IPS DF 4.7 (cell line): ENCODE measurements at regions not wholly inside any gene's neighbourhood (a gene's known extent, or its start where the extent isn't known, plus 50 kb on each side); places are given as distances from the start of the nearest gene placed in this dataset.

ENCODE experiments used
- DNase-seq: peaks from one replicate; pipeline ENCODE4 v3.0.0-alpha.2; 2013; ENCODE audit warnings: low spot score; ENCODE audit errors: extremely low read depth

DNA sequence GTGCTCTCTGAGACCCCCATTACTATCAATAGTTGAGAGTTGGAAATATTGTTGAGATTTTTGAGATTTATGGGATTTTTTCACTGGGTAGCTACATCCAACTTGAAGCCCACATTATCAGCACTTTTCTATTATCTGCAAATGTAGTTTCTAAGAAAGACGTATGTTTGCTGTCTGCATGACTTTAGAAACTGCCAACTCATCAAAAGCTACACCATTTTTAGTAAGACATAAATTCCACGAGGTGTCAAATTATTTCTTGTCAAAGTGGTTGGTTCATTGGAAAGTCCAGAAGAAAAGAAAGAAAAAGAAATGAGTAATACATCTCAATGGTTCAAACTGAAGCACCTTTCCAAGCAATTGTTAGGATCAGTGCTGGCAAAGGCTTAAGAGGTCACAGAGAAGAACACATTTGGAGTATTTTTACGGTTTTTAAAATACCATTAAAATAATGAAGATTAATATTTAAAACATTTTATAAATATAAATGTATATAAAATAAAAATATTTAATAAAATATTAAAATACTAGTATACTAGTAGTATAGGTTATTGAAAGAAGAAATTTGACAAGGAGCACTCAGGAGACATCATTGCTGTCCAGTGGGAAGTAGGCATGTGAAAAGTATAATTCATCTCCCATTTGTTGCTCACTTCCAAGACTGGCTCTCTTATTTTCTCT, 463.5 kb downstream of the TAFA4 start:
- no peak for DNase-seq

DNA sequence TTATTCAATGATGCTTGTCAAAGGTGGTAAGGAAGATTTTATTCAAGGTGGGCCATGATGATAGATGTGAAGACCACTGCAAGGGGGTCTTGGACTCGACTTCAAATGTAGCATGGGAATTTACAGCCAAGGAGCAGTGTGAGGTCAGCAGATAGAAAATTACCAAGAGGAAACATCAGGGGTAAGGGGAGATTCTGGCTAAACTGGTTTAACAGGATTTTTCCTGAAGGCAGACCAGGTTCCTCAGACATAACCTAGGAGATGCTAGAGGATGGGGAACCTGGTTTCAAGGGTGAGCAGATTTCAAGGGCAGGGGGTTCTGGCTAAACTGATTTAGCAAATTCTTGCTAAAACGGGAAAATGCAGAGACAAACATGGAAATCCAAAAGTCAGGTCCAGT, 464.9 kb downstream of the TAFA4 start:
- peak; percentile 51 for DNase-seq

DNA sequence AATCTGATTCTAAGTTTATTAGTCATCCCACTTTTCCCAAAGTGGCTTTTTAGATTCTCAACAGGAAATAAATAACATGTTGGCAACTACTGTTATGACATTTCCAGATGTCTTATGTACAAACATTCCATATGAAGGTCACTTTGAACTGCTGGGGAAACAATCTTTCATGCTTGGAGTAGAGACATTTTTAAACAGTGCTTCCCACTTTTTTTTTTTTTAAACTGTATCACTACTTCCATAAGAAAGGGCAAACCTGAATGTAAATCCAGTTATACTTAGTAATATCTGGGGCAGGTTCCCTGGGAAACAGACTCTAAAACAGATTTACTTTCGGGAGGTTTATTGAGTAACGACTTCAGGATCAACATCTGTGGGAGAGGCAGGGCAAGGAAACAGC, 473.8 kb downstream of the TAFA4 start:
- no peak for DNase-seq

DNA sequence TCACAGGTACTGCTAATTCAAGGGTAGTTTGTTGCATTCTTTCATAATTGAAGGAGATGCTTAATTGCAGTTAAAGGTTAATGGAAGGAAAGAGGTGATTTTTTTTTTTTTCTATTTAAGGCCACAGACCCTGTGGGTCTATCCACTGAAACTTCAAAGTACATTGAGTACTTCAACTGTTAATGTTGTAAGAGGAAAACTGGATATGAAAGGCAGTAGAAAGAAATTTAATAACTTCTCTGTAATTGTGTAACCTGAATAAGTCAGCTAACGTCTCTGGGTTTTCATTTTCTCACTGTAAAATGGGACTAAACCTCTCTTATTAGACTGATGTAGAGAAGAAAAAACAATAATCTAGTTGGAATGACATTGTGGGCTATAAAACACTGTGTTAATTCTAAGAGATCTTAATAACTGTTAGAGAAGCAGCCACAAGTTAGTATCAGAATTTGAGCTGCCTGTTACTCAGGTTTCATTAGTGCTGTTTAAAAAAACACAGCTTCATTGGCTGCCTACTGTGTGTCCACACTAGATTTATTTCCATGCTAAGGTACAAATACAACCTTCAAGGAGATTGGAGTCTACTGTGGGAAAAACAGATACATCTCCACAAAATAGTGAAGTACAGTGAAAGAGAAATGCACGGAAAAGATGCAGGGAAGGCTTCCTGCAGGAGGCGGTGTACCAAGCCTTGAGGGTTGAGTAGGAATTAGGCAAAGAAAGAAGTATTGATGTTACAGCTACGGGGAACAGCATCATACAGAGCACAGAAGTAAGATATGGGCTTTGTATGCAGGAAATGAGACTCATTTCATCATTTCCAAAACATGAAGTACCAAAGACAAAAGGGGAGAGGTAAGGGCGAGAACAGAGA, 483.6 kb downstream of the TAFA4 start:
- DNase-seq = no peak

DNA sequence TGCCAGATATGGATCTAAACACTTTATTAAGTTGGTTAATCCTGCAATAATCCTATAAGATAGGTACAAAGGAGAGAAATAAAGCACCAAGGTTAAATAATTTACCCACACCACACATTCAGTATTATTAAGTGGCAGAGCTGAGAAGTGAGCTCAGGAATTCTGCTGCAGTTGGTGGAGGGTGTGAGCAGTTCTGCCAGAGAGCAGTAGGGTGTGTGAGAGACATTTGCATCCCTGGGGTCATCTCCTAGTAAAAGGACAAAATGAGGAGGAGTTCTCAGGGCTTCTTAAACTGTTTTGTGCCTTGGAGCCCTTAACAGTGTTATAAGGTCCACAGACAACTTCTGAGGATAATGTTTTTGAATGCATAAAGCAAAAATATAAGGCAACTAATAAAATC, 484.5 kb downstream of the TAFA4 start:
- DNase-seq = no peak

- DNase-seq = no peak
These were observed 491.3 kb downstream of the TAFA4 start for GRCh38 chr3:68441054-68441453.

GRCh38 chr3:68436619-68437401, 495.5 kb downstream of the TAFA4 start:
- DNase-seq = no peak

DNA sequence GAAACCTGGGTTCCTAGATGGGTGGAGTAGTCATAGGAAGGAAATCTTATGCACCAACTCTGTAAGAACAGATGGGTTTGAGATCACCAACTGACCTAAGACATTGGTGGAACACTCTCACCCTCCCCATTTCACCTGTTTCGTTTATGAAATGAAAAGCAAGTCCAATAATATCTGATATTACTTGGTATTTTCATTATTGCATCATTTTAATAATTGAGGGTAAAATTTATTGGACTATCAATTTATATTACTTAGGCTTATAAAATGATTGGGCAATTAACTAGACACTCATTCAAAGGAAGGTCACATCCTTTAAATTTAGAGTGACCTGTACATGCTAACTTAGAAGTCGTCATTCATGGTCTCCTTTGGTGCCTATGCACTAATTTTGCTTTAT, 503.9 kb downstream of the TAFA4 start:
- no peak for DNase-seq

DNA sequence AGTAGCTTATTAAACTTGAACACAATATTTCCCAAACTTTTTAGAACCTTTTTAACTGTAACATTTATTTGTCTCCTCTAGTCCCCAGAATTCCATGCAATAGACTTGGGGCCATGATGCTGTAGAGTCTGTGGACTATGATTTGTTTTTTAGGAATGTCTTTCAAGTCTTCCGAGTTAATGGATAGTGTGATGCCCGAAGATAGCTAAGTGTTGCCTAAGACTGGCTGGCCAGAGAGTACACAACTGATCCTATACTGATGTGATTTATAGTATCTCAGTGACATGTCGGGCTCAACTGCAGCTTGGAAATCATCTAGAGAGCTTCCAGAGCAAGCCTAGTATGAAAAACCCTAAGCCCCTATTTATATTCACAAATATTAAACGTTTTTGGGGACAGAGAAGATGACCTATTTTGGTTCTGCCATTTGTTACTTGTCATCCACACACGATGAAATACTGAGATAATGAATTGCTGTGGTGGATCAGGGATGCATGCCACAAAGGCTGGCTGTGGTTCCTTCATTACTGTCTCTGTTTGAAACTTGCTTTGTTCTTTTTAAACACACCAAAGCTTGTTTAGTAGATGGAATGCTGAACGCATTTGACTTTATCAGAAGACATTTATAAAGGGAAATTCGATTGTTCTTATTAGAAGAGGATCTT, 507.4 kb downstream of the TAFA4 start:
- no peak for DNase-seq

DNA sequence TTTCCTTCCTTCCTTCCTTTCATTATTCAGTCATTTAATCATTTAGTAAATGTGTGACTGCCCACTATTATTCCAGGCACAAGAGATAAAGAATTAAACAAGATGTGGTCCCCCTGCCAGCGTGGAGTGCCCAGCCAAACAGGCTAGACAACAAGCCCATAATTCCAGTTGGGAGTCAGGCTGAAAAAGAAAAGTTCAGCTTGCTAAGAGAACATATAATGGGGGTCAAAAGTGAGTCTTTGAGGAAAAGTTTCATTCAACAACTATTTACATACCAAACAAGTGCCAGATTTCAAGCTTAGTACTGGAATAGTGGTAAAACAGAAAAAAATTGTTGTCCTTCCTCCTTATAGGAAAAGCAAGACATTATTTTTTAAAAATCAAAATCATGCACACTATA, 523.7 kb downstream of the TAFA4 start:
- no peak for DNase-seq

DNA sequence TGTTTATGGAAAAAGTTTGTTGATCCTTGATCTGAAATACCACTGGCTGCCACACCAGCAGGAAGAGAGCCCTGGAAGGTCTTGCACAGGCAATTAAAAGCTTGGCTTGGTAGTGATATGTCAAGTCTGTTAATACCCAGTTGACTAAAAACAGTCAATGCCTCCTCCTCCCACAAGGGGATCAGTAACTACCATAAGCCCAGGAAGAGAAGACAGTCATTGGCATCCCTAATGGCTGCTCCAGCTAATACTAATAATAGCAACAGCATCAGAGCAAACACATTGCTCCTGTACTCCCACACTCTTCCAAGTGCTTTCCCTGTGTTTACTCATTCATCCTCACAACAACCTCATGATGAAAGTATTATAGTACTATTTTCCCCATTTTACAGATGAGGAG, 528.6 kb downstream of the TAFA4 start:
- DNase-seq = no peak

GRCh38 chr3:68402235-68402918, 530.0 kb downstream of the TAFA4 start:
- DNase-seq = no peak

- no peak for DNase-seq
These were observed 553.7 kb downstream of the TAFA4 start for GRCh38 chr3:68378631-68379030.

DNA sequence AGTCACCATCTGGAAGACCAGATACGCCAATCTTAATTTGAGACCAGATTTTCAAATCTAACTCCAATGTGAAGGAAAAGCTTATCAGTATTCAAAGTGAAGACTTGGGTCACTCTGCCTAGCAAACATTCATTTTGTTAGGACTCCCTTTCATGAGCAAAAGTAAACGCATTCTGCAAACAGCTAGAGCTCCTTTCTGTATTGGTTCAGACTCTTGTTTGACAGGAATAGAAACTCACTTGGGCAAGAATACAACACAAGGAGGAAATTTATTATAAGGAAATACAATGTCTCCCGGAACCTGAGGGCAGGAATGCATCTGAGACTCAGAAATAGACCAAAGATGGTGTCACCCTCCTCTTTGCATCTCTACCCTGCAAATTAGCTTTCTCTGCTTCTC, 558.6 kb downstream of the TAFA4 start:
- no peak for DNase-seq

DNA sequence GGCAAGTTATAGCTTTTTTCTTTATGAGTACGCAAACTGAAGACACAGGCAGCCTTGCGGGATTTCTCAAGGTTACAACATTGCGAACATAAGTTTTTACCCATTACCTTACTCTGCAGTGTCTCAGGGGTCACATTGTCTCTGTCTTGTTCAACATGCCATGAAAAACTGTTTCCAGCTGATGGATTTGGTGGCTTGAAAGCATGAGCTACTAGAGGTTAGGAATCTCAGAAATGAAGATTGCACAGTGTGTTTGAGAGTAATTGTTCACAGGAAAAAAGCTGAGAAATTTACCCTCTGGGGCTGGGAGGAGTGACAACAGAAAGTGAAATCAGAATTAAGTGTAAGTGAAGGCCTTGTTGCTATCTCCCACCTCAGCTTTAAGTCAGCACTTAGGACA, 568.6 kb downstream of the TAFA4 start:
- DNase-seq = no peak

DNA sequence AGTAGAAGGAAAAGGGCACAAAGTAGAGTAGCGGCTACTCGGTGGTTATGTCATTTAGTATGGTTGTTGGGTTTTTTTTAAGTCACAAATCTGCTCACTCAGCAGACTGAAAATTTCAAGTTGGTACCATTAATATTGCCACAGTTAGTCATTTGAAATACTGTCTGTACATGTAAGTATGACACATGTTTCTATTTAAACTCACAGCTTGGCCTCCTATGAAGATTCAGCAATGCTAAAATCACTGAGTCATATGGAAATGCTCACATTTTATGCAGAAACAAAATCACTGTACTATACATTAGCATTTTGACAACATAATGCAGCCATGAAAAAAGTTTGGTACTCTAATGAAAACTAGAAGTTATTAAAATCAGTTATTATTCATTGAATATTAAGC, 571.9 kb downstream of the TAFA4 start:
- no peak for DNase-seq

- DNase-seq = no peak
These were observed 586.6 kb downstream of the TAFA4 start for GRCh38 chr3:68345781-68346180.

DNA sequence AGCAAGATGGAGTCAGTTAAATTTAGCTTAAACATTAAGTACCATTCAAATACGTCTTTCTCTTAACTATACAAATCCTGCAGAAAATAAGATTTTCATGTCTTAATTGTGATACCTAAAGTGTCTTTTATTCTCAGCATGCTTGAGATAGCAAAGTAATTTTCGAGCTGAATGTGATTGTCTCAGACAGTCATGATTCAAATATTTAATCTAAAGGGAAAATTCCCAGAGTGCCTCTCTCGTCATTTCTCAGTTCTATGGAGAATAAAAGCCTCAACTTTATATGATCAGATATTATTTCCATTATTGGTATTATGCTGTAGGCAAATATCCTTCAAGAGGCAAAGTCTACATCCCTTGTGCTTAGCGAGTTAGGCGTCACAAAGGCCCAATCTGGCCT, 589.9 kb downstream of the TAFA4 start:
- no peak for DNase-seq

GRCh38 chr3:68336042-68336441, 596.3 kb downstream of the TAFA4 start:
- no peak for DNase-seq

DNA sequence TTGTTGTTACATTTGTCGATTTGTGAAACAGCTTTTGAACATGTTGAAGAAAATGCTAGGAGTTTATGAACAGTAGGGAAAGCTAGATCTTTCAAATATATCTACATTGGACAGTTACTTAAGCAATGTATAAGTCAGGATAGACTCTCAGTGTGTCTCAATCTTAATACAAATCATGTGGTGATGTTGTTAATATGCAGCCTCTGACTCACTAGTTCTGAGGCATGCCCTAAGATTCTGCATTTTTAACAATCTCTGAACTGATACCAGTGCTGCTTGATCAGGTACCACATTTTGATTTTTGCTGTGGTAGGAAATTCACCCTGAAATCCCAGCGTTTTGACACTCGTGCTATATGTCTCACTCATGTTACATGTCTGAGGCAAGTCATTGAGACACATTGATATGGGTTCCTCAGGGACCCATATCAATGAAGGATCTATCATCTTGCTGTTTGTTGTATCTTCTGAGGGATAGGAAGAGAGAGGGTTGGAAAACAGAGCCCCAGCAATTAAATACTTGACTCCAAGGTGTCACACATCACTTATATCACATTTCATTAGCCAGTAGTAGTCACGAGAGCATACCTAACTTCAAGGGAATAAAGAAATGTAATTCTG, 597.9 kb downstream of the TAFA4 start:
- no peak for DNase-seq

GRCh38 chr3:68328049-68328448, 604.3 kb downstream of the TAFA4 start:
- no peak for DNase-seq
